Stomach (tissue), 8 donors: ENCODE measurements at regions not wholly inside any gene's neighbourhood (a gene's known extent, or its start where the extent isn't known, plus 50 kb on each side); places are given as distances from the start of the nearest gene placed in this dataset.
A peak's percentile ranks its signal among the peaks of the same experiment; 100 is the strongest.

Source experiments
- DNase-seq, 2 donors: peaks; one replicate each; pipeline versions ENCODE4 v3.0.0 to v3.0.0-alpha.2; 2013 to 2019
- H3K27ac ChIP-seq, 5 donors: fragments of 200-600 bp in 4 of 5; sonication (generic) in 4 of 5; one replicate each; pipeline ENCODE4 v1.5.1; 2013 to 2019; ENCODE audit warnings: mild to moderate bottlenecking in 1 of 5, moderate library complexity in 1 of 5
- H3K27me3 ChIP-seq, 3 donors: fragments of 200-600 bp; sonication (generic); one replicate each; pipeline ENCODE4 v1.5.1; 2017 to 2019; ENCODE audit warnings: mixed run types in 1 of 3
- H3K36me3 ChIP-seq, 4 donors: fragments of 200-600 bp; sonication (generic); 1 replicate in 3 of 4; 2 replicates in 1 of 4; pipeline ENCODE4 v1.5.1; 2016 to 2019
- H3K4me1 ChIP-seq, 4 donors: fragments of 200-600 bp; sonication (generic); one replicate each; pipeline ENCODE4 v1.5.1; 2016 to 2019
- H3K4me3 ChIP-seq, 4 donors: fragments of 200-600 bp; sonication (generic) in 3 of 4; one replicate each; pipeline ENCODE4 v1.5.1; 2016 to 2019; ENCODE audit warnings: mild to moderate bottlenecking in 1 of 4
- H3K9me3 ChIP-seq, 4 donors: fragments of 200-600 bp; sonication (generic); one replicate each; pipeline ENCODE4 v1.5.1; 2016 to 2019
- EP300 ChIP-seq: sonication (generic); formaldehyde crosslinking; IDR thresholded peaks from one replicate; pipeline ENCODE4 v1.6.1; 2017; ENCODE audit warnings: antibody characterized with exemption
- POLR2A ChIP-seq, 4 donors: fragments of 450-650 bp; IDR thresholded peaks; one replicate each; pipeline ENCODE4 v1.6.1; 2016; ENCODE audit warnings: antibody characterized with exemption in 4 of 4, control low read depth in 2 of 4, mild to moderate bottlenecking in 1 of 4, moderate library complexity in 1 of 4
- POLR2AphosphoS5 ChIP-seq, 3 donors: sonication (generic); formaldehyde crosslinking; IDR thresholded peaks; one replicate each; pipeline ENCODE4 v1.6.1; 2016; ENCODE audit warnings: antibody characterized with exemption in 3 of 3
- WGBS, 5 donors: extraction: QIAGEN DNeasy Blood & Tissue Kit in 3 of 5; methylation state at CpG; one replicate each; pipeline versions ENCODE4 v1.1.5 to v1.1.7; 2013 to 2018; 5-methylcytosine and 5-hydroxymethylcytosine counted together
- intact Hi-C: fragments of 100-400 bp; cut with DNase I; formaldehyde crosslinking; loops from one replicate; pipeline ENCODE4 v1.15.1; 2023; ENCODE audit warnings: low total_unique reads
- TF ChIP-seq, protein P1 (sequence below), 7 experiments: fragments of 450-650 bp in 4 of 7; fragments of 200-600 bp in 3 of 7; sonication (generic) in 3 of 7; IDR thresholded peaks; one replicate each; pipeline ENCODE4 v1.5.1; 2016 to 2019; ENCODE audit warnings: antibody characterized with exemption in 7 of 7, control low read depth in 2 of 7, mild to moderate bottlenecking in 1 of 7
- donor health status: healthy with polysubstance abuse.
- donor health status: Bipolar disorder and iron deficiency.
- donor health status: healthy.

DNA sequence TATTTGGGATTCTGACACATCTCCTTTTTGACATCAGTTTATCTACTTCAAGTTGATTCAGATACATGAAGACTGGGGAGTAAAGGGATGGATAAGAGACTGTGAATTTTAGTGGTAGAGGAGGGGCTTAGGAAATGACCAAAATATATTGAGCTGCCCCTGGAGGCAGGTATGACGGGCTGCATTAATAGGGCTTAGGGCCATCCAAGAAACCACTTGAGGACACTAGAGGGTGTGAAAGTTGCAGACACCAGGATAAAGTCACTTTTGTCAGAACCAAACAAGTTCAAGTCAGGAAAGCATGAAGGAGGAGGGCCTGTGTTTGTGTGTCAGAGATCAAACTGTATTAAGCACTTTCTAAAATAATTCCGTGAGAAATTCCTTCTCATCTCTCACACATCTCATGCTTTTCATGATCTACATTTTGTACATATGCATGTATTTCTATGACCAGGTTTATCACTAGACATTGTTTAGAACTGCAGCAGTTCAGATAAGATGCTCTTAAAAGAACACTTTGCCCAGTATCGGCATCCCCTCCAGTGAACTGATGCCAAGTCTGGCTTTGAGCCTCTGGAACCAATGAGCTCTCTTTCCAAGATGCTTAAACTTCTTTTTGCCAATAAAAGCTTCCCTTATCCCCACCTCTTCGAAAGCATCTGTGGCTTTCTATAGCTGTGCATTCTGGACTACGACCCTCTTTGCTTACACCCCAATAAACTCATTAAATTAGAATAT lies 136.9 kb downstream of the SLC38A1 start:
- H3K27me3 ChIP-seq, result no peaks in the 10 kb centered on the region
- no peaks in the 10 kb centered on the region for H3K9me3 ChIP-seq
- DNase-seq, result no peak
- H3K4me1 ChIP-seq, result no peaks in the 10 kb centered on the region
- H3K4me3 ChIP-seq, result no peak overlapping the region
- TF ChIP-seq POLR2A (IDR thresholded peaks at IDR 0.05), result no peak
- no peak for TF ChIP-seq POLR2AphosphoS5 (IDR thresholded peaks at IDR 0.05)
- TF ChIP-seq, protein P1, sequence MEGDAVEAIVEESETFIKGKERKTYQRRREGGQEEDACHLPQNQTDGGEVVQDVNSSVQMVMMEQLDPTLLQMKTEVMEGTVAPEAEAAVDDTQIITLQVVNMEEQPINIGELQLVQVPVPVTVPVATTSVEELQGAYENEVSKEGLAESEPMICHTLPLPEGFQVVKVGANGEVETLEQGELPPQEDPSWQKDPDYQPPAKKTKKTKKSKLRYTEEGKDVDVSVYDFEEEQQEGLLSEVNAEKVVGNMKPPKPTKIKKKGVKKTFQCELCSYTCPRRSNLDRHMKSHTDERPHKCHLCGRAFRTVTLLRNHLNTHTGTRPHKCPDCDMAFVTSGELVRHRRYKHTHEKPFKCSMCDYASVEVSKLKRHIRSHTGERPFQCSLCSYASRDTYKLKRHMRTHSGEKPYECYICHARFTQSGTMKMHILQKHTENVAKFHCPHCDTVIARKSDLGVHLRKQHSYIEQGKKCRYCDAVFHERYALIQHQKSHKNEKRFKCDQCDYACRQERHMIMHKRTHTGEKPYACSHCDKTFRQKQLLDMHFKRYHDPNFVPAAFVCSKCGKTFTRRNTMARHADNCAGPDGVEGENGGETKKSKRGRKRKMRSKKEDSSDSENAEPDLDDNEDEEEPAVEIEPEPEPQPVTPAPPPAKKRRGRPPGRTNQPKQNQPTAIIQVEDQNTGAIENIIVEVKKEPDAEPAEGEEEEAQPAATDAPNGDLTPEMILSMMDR (IDR thresholded peaks at IDR 0.05), result no peak
- TF ChIP-seq EP300, result no peak
- H3K27ac ChIP-seq, result no peak overlapping the region
- H3K36me3 ChIP-seq, result no peaks in the 10 kb centered on the region
- intact Hi-C loops, result no loop called here
- 52 to 64% (median 57%) methylated on average over 5 of the region's 5 CpGs for WGBS, 5 donors

DNA sequence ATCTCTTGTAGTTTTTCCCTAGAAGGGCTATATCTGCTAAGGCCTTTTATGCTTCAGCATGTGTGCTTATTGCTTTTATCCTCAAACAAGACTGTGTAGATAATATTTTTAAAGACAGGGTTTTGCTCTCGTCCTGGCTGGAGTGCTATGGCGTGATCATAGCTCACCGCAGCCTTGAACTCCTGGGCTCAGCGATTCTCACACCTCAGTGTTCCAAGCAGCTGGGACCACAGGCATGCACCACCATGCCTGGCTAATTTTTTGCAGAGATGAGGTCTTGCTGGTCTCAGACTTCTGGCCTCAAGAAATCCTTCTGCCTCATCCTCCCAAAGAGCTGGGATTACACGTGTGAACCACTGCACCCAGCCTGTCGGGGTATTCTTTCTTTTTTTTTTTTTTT lies 137.3 kb upstream of the SCAF11 start:
- no peaks in the 10 kb centered on the region for H3K9me3 ChIP-seq
- no peak for TF ChIP-seq POLR2A (IDR thresholded peaks at IDR 0.05)
- TF ChIP-seq POLR2AphosphoS5 (IDR thresholded peaks at IDR 0.05), result no peak
- no peak for TF ChIP-seq EP300
- TF ChIP-seq, protein P1 (IDR thresholded peaks at IDR 0.05), result no peak
- peaks cover 0 to 22% (median 8%) of the 10 kb centered on the region in 4 donors for H3K4me1 ChIP-seq
- 71 to 91% (median 77%) methylated on average over 5 to 6 of the region's 6 CpGs for WGBS, 5 donors
- intact Hi-C loops, result loop anchor here (10.0 kb wide), 1 partner anchor 177 kb away; no protein-coding TSS in a partner anchor
- H3K27ac ChIP-seq, result no peak overlapping the region
- no peaks in the 10 kb centered on the region for H3K36me3 ChIP-seq
- no peaks in the 10 kb centered on the region for H3K27me3 ChIP-seq
- DNase-seq, result no peak
- H3K4me3 ChIP-seq, result no peak overlapping the region

DNA sequence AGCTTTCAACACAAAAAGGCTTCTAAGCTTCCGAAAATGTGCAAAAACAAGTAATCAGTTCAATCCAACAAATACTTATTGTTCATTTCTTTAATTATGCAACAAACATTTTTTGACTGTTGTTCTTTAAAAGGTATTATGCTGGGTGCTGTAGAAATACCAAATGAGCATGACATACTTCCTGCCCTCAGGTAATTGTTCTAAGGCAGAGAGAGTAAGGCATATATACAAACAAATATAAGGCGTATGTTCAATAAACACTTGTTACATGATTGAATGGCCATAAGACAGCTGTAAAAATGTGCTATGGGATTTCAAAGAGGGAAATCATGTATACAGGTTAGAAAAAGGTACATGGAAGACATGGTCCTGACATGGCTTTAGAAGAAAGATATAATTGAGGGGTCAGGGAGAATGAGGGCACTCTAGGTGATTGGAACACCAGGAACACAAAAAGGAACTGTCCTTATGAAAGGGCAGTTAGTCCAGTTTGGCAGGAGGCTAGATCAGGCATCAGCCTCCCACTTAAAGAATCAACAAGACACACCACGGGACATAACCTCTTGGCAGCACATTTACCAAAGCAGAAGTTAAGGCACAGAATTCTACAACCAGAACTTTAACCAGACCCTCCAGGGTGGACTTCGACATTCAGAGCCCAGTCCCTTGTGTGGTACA lies 135.8 kb upstream of the SCAF11 start:
- no peak overlapping the region for H3K27ac ChIP-seq
- no peaks in the 10 kb centered on the region for H3K36me3 ChIP-seq
- peak overlapping the region in 1 of 4 donors; percentile 14 for H3K4me3 ChIP-seq
- H3K27me3 ChIP-seq, result no peaks in the 10 kb centered on the region
- no peak for DNase-seq
- H3K9me3 ChIP-seq, result no peaks in the 10 kb centered on the region
- H3K4me1 ChIP-seq, result peaks cover 0 to 22% (median 8%) of the 10 kb centered on the region in 4 donors
- intact Hi-C loops, result loop anchor here (10.0 kb wide), 1 partner anchor 179 kb away; no protein-coding TSS in a partner anchor
- TF ChIP-seq, protein P1 (IDR thresholded peaks at IDR 0.05), result no peak
- TF ChIP-seq POLR2A (IDR thresholded peaks at IDR 0.05) (no peak), EP300 (no peak), POLR2AphosphoS5 (IDR thresholded peaks at IDR 0.05) (no peak)
- WGBS, 5 donors, result 60 to 69% (median 61%) methylated on average over 4 of the region's 4 CpGs

DNA sequence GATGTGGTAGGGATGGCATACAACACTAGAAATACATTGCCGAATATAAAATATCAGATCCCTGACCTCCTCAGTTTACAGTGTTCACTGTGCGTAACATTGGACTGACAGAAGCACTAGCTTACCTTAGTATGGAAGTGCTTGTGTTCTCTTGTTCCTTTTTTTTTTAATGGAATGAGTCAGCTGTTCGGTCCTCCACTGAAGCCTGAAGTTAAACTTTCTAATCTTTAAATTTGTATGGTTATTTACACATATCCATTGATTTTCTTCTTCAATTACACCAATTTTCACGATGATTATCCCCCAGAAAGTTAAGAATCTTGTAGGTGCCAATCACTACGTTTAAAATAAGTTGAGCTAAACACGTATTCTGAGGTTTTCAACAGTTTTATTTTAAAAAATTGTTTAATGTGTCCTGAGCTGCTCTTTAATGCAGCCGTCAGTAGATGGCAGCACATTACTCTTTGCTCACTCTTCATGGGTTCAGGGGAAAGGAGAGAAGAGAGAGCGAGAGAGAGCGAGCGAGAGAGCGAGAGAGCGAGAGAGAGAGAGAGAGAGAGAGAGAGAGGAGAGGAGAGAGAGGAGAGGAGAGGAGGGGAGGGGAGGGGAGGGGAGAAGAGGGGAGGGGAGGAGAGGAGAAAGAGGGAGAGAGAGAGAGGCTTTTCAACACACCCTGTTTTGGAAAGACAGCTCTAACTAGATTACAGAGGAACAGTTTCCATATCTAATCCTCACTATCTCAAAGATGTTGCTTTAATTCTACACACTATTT lies 134.7 kb upstream of the SCAF11 start:
- Histone ChIP-seq H3K4me3 (peak overlapping the region in 3 of 4 donors; percentile 11 to 15 (median 14)), H3K9me3 (no peaks in the 10 kb centered on the region), H3K27ac (no peak overlapping the region), H3K27me3 (no peaks in the 10 kb centered on the region), H3K4me1 (peaks cover 0 to 22% (median 8%) of the 10 kb centered on the region in 4 donors), H3K36me3 (no peaks in the 10 kb centered on the region)
- peak; percentile 41 to 91 for DNase-seq
- WGBS, 5 donors, result 7 to 17% (median 13%) methylated on average over 7 to 12 of the region's 12 CpGs
- TF ChIP-seq POLR2AphosphoS5 (IDR thresholded peaks at IDR 0.05), result no peak
- TF ChIP-seq POLR2A (IDR thresholded peaks at IDR 0.05), result no peak
- TF ChIP-seq EP300, result no peak
- TF ChIP-seq, protein P1 (IDR thresholded peaks at IDR 0.05), result peak in 5 of 7 experiments; percentile 26 to 66 (median 62)
- intact Hi-C loops, result loop anchor here (10.0 kb wide), 1 partner anchor 180 kb away; no protein-coding TSS in a partner anchor
